H7 (cell line): ENCODE measurements at regions not wholly inside any gene's neighbourhood (a gene's known extent, or its start where the extent isn't known, plus 50 kb on each side); places are given as distances from the start of the nearest gene placed in this dataset.
"Not testable (repeated sequence)": the region's sequence is repeated elsewhere in the genome, so short reads cannot be mapped to it uniquely, and the experiment has no call there.

Source experiments
- DNase-seq: peaks from one replicate; pipeline ENCODE4 v3.0.0; 2012
- H3K27me3 ChIP-seq: 2 replicates; pipeline ENCODE4 v1.6.0; 2011; ENCODE audit warnings: mild to moderate bottlenecking, low read length; ENCODE audit not compliant: control insufficient read depth, insufficient read depth
- H3K36me3 ChIP-seq: replicated peaks from 2 replicates; pipeline ENCODE4 v1.5.1; 2011; ENCODE audit warnings: low read length; ENCODE audit not compliant: control insufficient read depth, insufficient read depth
- H3K4me3 ChIP-seq: 2 replicates; pipeline ENCODE4 v1.5.1; 2011; ENCODE audit warnings: low read depth, mild to moderate bottlenecking, control low read depth, low read length, moderate library complexity; ENCODE audit not compliant: insufficient read depth

DNA sequence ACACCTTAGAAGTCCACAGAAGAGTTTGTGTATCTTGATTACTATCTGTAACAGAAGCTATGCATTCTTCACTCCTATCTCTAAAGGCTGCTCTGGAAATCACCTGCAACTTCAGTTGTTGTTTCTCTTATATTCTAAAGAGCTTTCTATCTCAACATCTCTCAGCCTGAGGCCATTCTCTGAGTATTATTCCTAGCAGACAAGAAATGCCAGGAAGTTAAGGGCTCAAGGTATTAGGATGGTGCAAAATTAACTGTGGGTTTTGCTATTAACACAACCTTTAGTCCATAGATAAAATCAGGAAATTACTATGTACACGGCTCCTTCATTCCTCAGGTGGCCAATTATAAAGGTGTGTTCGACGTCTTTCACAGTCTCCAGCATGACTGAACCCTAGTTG is 257.2 kb upstream of the ZNF337 start:
- H3K27me3 ChIP-seq, DNase-seq, H3K4me3 ChIP-seq, H3K36me3 ChIP-seq: not testable (repeated sequence)

DNA sequence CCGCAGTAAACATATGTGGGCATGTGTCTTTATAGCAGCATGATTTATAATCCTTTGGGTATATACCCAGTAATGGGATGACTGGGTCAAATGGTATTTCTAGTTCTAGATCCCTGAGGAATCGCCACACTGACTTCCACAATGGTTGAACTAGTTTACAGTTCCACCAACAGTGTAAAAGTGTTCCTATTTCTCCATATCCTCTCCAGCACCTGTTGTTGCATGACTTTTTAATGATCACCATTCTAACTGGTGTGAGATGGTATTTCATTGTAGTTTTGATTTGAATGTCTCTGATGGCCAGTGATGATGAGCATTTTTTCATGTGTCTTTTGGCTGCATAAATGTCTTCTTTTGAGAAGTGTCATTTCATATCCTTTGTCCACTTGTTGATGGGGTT is 238.6 kb upstream of the ZNF337 start:
- not testable (repeated sequence) for H3K36me3 ChIP-seq, H3K27me3 ChIP-seq, DNase-seq, H3K4me3 ChIP-seq

DNA sequence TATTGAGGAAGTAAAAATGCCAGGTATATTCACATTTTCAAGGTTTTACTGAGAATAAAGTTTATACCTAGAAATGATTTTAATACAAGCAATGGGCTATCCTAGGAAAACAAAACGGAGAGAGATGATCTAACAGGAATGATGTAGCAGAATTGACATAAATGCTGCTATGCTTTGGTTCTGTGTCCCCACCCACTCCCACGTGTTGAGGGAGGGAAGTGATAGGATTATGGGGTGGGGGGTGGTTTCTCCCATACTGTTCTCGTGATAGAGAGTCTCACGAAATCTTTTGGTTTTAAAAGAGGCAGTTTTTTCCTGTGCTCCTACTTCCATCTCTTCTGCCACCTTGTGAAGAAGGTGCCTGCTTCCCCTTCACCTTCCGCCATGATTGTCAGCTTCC is 236.2 kb upstream of the ZNF337 start:
- not testable (repeated sequence) for H3K36me3 ChIP-seq, DNase-seq, H3K27me3 ChIP-seq, H3K4me3 ChIP-seq

DNA sequence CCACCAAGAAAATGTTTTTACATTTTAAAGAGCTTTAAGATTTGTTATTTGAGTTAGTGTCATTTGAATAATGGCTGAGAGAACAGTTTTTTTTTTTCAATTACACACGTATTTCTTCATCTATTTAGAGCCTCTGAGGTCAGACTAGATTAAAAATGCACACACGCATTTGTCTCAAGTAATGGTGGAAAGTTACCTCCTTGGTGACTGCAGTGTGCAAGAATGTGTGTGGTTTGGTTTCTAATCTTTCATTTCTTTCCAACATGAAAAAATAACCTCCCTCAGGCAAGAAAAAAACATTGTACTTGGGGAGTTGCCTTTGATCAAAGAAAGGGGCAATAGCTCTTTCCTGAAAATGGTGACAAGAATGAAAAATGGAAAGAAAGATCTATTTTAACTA is 235.5 kb upstream of the ZNF337 start:
- DNase-seq, H3K27me3 ChIP-seq, H3K4me3 ChIP-seq, H3K36me3 ChIP-seq: not testable (repeated sequence)

DNA sequence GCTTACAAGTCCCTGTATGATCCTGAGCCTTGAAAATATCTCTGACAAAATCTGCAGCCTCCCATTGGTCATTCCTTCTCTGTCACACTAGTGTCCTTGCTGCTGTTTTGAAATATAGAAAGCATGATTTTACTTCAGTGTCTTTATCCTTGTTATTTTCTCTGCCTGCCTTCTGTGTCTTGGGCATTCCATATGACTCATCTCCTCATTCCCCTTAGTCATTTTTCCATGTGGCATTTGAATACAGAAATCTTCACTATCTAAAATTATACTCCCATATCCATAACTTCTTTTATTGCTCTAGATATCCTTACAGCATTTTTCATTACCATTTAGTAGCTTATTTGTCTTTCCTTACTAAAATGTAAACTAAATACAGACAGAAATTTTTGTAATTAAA is 205.7 kb upstream of the ZNF337 start:
- DNase-seq, result not testable (repeated sequence)

DNA sequence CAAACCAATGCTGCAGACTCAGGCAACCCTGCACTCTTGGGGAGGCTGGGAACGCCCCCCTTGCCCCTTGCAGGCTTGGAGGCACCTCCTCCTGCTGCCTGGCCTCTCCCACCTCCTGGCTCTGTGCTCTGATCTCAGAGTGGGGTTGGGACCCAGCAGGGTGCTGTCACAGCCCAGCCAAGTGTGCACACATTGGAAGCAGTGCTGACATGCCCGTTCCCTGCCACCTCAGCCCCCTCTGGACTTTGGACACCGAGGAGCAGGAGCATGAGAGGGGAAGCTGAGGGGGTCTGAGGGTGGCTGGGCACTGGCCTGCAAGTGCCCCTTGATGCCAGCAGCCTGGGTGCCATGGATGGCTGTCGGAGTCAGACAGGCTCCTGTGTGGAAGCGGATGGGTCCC is 202.0 kb upstream of the ZNF337 start:
- not testable (repeated sequence) for H3K4me3 ChIP-seq, H3K27me3 ChIP-seq, DNase-seq, H3K36me3 ChIP-seq

More for the DNA sequence above, 205.7 kb upstream of the ZNF337 start:
- not testable (repeated sequence) for H3K27me3 ChIP-seq, H3K4me3 ChIP-seq, H3K36me3 ChIP-seq

DNA sequence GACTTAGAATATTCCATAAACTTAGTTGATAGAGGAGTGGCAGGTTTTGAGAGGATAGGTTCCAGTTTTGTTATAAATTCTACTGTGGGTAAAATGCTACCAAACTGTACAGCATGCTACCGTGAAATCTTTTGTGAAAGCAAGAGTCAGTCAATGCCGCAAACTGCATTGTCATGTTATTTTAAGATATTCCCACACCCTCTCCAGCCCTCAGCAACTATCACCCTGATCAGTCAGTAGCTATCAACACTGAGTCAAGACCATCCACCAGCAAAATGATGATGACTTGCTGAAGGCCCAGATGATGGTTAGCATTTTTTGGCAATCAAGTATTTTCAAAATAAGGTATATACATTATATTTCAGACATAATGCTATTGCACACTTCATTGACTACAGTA is 182.4 kb upstream of the ZNF337 start:
- not testable (repeated sequence) for DNase-seq, H3K27me3 ChIP-seq, H3K36me3 ChIP-seq, H3K4me3 ChIP-seq

DNA sequence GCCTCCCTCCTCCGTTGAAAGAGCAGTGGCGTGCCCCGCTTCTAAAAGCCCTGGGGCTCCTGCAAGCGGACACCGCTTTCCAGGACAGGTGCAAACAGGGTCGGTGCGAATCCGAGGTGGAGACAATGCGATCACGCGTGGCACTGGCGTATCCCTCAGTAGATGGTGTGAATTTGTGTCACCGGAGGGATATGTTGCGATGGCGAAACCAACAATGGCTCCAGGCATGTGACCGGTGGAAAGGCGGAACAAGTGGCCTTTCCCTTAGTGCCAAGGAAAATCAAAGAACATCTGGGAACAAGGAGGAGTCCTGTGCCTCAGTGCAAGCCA is 172.0 kb upstream of the ZNF337 start:
- peak overlapping the region; percentile 42; the same call in 1 of the 2 replicates for H3K4me3 ChIP-seq
- DNase-seq, result peak; percentile 2
- H3K27me3 ChIP-seq, result peaks cover 60% of the 10 kb centered on the region
- H3K36me3 ChIP-seq, result not testable (repeated sequence)

DNA sequence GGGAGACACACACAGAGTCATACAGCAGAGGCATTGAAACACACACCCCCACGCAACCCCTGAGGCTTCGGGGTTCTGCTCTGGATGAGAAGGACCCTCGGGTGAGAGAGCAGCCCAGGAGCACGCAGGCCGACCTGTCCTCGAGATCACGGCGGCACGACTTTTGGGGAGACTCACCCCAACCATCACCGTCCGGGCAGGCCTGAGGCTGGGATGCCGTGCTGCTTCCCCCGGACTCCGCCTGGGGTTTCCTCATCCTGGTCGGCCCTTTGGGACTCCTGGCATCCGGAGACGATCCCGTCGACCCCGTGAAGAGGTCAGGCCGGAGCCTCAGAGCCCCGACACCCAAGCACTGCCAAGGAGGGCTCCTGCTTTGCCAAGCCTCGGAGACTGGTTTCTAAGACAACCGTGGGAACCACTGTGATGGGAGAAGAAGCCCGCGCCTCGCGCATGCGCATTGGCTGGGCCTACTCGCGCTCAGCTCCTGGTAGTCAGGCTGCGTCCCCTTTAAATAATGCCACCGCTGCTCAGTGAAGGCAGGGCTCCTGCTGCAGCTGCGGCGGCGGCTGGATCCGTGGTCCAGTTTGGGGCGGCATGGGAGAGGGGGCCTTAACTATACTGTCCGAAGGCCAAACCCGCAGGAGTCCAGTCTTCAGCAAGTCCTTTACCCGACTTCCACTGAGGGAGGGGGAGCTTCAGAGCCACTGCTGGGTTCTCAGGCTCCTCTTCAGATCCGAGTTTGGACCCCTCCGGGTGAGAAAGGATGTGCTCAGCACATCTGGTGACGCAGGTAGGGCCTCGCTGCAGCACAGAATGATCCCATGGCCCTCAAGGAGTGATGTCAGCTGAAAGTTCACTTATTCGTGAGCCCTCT is 171.4 kb upstream of the ZNF337 start:
- H3K36me3 ChIP-seq, result no peaks in the 10 kb centered on the region
- DNase-seq, result peak; percentile 82
- H3K4me3 ChIP-seq, result peak overlapping the region; percentile 42
- H3K27me3 ChIP-seq, result peaks cover 65% of the 10 kb centered on the region

DNA sequence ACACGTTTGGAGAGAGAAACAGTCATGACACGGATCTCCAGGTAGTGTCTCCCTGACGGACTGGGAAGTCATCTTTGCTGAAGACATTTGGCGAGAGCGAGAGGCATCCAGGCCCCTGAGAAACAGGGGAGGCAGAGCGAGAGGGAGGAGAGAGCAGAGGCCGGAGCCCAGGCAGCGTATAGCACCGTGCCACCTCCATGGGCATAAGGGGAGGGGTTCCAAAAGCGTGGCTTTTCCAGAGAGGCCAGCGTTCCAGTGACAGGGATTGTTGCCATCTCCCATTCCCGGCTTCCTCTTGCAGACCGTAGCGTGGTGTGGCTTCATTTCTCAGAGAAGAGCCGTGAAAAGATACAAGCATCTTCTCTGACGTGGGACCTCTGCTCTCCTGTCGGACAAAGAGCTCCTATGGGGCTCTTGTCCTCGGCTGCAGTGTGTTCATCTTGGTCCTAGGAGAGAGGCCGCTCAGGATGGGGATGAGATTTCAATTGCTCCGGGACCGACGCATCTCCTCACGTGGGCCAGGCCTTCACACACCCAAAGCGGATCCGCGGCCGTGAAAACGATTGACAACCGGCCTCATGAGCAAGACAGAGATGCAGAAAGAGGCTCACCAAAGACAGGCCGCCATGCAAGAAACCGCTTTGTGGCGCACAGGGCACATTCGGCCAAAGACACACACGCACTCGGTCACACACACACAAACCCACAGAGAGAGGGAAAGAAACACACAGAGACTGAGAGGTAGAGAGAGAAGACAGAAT is 170.5 kb upstream of the ZNF337 start:
- peak; percentile 3 for DNase-seq
- not testable (repeated sequence) for H3K36me3 ChIP-seq, H3K4me3 ChIP-seq
- H3K27me3 ChIP-seq, result peaks cover 73% of the 10 kb centered on the region

DNA sequence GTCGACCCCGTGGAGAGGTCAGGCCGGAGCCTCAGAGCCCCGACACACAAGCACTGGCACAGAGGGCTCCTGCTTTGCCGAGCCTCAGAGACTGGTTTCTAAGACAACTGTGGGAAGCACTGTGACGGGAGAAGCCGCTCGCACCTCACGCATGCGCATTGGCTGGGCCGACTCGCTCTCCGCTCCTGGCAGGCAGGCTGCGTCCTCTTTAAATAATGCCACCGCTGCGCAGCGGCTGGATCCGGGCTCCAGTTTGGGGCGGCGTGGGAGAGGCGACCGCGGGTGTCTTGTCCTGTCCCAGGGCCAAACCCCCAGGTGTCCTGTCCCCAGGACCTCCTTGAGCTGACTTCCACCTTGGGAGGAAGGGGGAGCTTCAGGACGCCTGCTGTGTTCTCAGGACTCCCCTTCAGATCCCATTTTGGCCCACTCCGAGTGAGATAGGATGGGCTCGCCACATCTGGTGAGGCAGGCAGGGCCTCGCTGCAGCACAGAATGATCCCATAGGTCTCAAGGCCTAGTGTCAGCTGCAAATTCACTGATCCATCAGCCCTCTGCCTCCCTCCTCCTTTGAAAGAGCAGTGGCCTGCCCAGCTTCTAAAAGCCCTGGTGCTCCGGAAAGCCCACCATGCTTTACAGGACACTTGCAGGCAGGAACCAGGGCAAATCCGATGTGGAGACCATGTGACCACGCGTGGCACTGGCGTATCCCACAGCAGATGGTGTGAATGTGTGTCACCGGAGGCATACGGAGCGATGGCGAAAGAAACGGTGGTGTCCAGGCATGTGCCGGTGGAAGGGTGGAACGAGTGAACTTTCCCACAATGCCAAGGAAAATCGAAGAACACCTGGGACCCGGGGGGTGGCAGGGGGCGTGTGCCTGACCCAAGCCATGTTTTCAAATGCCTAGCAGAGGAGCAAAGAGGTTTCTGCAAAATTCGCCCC is 169.3 kb upstream of the ZNF337 start:
- Histone ChIP-seq H3K4me3 (peak overlapping the region; percentile 20; the same call in 1 of the 2 replicates), H3K27me3 (peaks cover 83% of the 10 kb centered on the region), H3K36me3 (no peaks in the 10 kb centered on the region)
- peak; percentile 83 for DNase-seq

DNA sequence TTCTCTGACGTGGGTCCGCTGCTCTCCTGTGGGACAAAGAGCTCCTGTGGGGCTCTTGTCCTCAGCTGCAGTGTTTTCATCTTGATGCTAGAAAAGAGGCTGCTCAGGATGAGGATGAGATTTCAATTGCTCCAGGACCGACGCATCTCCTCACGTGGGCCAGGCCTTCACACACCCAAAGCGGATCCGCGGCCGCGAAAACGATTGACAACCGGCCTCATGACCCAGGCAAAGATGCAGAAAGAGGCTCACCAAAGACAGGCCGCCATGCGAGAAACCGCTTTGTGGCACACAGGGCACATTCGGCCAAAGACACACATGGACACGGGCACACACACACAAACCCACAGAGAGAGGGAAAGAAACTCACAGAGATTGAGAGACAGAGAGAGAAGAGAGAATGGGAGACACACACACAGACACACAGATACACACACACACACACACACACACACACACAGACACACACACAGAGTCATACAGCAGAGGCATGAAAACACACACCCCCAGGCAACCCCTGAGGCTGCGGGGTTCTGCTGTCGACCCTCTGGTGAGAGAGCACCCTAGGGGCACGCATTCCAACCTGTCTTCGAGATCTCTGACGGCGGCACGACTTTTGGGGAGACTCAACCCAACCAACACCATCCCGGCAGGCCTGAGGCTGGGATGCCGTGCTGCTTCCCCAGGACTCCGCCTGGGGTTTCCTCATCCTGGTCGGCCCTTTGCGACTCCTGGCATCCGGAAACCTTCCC is 168.5 kb upstream of the ZNF337 start:
- peak overlapping the region; percentile 20; the same call in 1 of the 2 replicates for H3K4me3 ChIP-seq

DNA sequence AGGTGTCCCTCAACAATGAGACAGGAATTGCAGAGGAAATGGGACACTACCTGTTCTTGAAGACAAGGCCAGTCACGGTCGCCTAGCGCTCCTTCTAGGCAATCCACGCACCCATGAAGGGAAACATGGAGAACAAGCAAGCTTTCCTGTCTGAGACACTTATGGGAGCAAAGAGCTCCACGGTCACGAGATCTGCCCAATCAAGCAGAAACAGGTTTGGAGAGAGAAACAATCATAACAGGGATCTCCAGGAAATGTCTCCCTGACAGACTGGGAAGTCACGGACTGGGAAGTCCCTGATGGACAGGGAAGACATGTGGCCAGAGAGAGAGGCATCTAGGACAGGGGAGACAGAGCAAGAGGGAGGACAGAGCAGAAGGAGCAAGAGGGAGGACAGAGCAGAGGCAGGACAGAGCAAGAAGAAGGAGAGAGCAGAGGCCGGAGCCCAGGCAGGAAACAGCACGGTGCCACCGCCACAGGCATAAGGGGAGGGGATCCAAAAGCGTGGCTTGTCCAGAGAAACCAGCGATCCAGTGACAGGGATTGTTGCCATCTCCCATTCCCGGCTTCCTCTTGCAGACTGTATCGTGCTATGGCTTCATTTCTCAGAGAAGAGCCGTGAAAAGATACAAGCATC is 167.8 kb upstream of the ZNF337 start:
- Histone ChIP-seq H3K27me3 (peaks cover 93% of the 10 kb centered on the region), H3K36me3 (no peaks in the 10 kb centered on the region), H3K4me3 (no peak overlapping the region)
- peak; percentile 1 for DNase-seq

More for the DNA sequence above, 168.5 kb upstream of the ZNF337 start:
- DNase-seq, H3K36me3 ChIP-seq: not testable (repeated sequence)
- H3K27me3 ChIP-seq, result peaks cover 88% of the 10 kb centered on the region
